ENCODE measurements at regions not wholly inside any gene's neighbourhood (a gene's known extent, or its start where the extent isn't known, plus 50 kb on each side); places are given as distances from the start of the nearest gene placed in this dataset.

DNA sequence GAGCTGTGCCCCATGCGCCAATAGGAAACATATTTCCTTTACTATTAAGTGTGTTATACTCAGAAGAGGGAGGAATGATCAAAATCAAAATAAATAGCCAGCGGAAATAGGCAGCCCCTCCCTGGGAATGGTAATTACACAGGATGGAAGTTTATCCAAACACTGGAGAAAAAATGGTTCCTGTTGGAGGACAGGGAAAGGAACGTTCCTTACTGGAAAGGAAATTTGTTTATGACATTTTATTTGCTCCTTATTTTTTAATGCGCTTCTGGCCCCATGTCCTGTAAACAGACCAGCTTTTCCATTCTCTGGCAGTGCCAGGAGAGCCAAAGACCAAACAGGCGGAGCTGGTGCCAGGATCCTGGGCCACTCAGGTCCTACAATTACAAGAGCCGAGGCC lies 273.7 kb downstream of the SOX9 start:
- DNase-seq: no peak

GRCh38 chr17:72396121-72396520 lies 275.3 kb downstream of the SOX9 start:
- no peak for DNase-seq

- no peak for DNase-seq
These were observed 276.4 kb downstream of the SOX9 start for GRCh38 chr17:72397223-72397667.

- no peak for DNase-seq
These were observed 276.9 kb downstream of the SOX9 start for GRCh38 chr17:72397687-72398086.

GRCh38 chr17:72399023-72399607 lies 278.3 kb downstream of the SOX9 start:
- no peak for DNase-seq

GRCh38 chr17:72399608-72400487 lies 279.0 kb downstream of the SOX9 start:
- no peak for DNase-seq

GRCh38 chr17:72400488-72400827 lies 279.6 kb downstream of the SOX9 start:
- DNase-seq: no peak

GRCh38 chr17:72400863-72401262 lies 280.0 kb downstream of the SOX9 start:
- no peak for DNase-seq

DNA sequence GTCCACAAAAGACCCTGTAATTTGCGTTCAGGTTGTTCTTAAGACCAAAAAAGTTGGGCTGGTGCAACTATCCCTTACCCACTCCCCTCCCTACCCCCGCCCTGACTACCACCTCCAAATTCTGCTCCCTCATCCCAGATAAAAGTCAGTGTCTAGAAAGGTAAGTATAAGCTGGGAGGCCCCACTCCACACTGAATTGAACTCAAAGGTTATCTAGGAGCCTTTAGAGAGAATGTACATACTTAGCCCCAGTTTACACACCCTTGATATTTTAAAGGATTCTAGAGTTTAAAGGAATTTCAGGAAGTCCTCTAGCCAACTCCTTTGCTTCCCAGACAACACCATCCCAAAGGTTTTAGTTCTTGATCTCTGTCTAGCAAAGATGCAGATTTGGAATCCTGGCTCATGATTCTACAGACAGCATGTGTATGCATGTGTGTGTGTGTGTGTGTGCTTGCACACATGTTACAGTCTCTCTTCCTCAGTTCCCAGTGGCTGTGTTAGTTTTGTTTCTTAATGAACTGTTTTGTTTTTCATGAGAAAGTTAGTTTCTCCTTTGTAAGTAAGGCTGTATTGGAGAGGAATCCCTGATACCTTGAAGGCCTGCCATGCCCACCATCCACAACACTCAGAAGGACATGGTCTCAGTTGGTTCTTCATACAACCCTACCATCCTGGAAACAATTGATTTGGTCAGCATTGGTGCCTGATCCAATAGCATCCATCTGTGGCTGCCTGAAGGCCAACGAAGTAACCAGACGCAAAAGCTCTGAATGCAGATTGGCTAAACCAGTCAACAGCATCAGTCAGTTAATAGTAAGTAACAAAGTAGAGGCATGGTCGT lies 281.3 kb downstream of the SOX9 start:
- DNase-seq: no peak

GRCh38 chr17:72402727-72403210 lies 281.9 kb downstream of the SOX9 start:
- DNase-seq: no peak

DNA sequence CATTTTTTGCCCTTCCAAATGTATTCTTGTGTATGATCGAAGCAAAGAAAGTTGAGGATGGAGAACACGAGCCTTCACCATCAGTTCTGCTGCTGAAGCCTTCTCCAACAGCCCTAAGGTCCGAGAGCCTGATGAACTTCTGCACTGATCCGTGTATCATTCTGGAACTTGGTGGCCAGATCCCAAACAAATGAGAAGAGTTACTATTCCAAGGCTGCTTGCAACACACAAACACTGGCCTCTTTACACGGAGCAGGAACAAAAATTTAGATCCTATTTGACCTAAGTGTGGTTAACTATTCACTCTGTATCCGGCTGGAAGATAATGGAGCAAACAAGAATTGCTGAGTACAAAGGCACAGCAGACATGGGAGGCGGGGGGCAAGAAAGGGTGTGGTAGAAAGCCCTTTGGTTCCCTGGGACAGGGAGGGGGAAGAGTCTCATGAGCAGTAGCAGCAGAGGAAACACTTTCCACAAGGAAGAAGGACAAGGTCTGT lies 282.9 kb downstream of the SOX9 start:
- DNase-seq: no peak

- DNase-seq: no peak
These were observed 284.1 kb downstream of the SOX9 start for GRCh38 chr17:72404872-72405271.

- no peak for DNase-seq
These were observed 284.9 kb downstream of the SOX9 start for GRCh38 chr17:72405662-72406230.

GRCh38 chr17:72406498-72406897 lies 285.7 kb downstream of the SOX9 start:
- no peak for DNase-seq

DNA sequence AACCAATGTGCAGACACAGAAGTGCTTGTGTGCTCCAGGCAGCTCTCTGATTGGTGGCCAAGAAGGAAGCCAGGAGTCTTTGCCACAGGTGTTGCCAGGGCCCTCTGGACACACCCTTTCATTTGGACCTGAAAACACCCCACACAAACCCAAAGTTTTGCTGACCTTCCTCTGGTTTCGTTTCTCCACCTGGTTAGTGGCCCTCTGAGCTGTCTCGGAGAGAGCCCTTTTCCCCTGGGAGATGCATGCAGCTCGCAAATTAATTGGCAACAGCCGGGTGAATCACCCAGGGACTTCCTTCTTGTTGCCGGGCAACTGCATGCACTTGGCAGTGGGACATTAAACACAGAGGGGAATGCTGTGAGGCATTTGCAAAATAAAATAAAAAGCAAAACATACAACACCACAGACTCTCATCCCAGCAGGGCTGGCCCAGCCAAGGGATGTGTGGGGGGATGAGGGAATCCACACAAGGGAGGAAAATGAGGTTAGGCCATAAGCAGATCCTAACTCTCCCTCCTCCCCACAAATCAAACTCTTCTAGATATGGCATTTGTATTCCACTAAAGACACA lies 286.6 kb downstream of the SOX9 start:
- no peak for DNase-seq

DNA sequence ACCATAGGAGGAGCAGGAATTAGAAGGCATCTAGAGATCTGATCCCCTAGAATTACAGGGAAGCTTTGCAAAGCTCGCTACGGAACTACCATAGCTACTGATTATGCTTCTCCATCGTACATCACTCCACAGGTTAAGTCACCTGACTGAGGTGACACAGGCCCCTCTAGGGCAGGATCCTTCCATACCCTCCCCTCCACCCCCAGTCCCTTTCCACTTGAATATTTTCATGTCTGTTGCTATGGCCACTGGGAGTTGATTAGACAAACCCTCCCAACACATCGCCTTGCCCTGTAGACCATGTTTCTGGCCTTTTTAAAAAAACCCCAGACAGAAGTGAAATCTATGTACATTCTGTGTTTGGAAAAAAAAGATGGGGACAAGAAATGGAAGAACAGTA lies 287.1 kb downstream of the SOX9 start:
- DNase-seq: no peak

DNA sequence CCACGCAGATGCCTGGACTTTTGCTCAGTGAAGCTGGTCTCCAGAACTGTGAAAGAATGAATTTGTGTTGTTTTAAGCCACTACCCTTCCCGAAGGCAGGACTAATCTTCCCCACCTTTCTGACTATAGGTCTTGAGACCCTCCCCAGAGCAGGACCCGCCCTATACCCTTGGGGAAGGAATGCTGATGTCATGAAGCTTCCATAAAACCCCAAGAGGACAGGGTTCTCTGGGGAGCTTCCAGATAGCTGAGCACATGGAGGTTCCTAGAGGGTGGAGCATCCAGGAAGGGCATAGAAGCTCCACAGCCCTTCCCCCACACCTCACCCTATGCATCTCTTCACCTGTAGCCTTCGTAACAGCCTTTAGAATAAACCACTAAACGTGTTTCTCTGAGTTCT lies 287.8 kb downstream of the SOX9 start:
- no peak for DNase-seq

DNA sequence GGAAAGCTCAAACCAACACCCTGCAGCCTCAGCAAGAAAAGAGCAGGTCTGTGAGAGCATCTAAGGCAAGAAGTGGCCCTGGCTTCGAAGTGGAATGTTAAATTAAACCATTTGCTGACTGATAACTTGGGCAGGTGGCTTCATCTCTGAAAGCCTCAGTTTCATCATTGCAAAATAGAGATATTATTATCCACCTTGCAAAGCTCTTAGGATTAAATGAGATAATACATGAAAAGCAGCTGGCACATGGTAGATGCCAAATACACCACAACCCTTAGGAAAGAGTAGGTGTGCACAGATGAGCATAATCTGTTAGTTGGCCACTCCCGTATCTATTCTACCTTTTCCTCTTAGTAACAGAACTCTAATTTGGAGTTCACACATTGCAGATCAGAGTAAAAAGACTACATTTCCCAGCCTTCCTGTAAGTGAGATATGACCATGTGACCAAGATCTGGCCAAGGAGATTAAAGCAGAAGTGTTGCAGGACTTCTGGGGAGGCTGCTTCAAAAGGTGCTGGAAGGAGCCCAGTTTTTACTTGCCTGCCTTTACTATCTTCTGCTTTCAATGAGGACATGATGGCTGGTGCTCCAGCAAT lies 288.7 kb downstream of the SOX9 start:
- no peak for DNase-seq

DNA sequence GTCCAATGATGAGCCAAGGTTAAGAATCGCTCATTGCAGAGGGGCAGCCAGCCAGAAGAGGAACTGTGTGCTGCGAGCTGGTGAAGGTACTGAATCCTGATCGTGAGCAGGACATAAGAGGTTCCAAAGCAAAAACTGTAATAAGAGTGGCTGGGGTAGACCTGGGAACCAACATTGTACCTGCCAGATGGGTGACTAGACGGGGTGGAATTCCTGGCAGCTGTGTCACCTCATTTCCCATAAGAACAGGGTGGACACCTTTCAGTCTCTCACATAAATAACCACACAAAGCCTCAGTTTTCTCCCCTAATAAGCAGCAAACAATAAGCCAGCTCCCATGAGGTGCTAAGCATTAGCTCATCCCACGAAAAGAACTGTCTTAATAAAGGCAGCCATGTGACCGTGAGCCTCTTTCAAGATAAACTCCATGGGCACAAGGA lies 290.3 kb downstream of the SOX9 start:
- no peak for DNase-seq

GRCh38 chr17:72412650-72413076 lies 291.8 kb downstream of the SOX9 start:
- DNase-seq: no peak

GRCh38 chr17:72413077-72414031 lies 292.5 kb downstream of the SOX9 start:
- DNase-seq: no peak
